GM23248 (cell line): ENCODE measurements at regions not wholly inside any gene's neighbourhood (a gene's known extent, or its start where the extent isn't known, plus 50 kb on each side); places are given as distances from the start of the nearest gene placed in this dataset.

Experiments used
- DNase-seq: peaks from one replicate; pipeline ENCODE4 v3.0.0-alpha.2; 2015
- H2AFZ ChIP-seq: fragments of 200-600 bp; sonication (generic); 2 replicates; pipeline ENCODE4 v1.6.1; 2016; ENCODE audit warnings: antibody characterized with exemption
- H3F3A ChIP-seq: fragments of 200-600 bp; sonication (generic); 2 replicates; pipeline ENCODE4 v1.6.1; 2016; ENCODE audit warnings: mild to moderate bottlenecking, antibody characterized with exemption, mixed run types; ENCODE audit not compliant: insufficient read depth
- H3K27ac ChIP-seq: fragments of 200-600 bp; sonication (generic); 2 replicates; pipeline ENCODE4 v1.5.1; 2016; ENCODE audit warnings: mild to moderate bottlenecking
- H3K27me3 ChIP-seq: fragments of 200-600 bp; sonication (generic); replicated peaks from 2 replicates; pipeline ENCODE4 v1.6.1; 2016; ENCODE audit warnings: mild to moderate bottlenecking; ENCODE audit not compliant: insufficient read depth
- H3K36me3 ChIP-seq: fragments of 200-600 bp; sonication (generic); 2 replicates; pipeline ENCODE4 v1.6.1; 2016; ENCODE audit warnings: low read depth, mild to moderate bottlenecking
- H3K4me1 ChIP-seq: fragments of 200-600 bp; sonication (generic); 2 replicates; pipeline ENCODE4 v1.6.1; 2016; ENCODE audit warnings: mild to moderate bottlenecking; ENCODE audit not compliant: insufficient read depth
- H3K4me2 ChIP-seq: fragments of 200-600 bp; sonication (generic); one replicate; pipeline ENCODE4 v1.6.1; 2016; ENCODE audit warnings: mild to moderate bottlenecking; ENCODE audit not compliant: unreplicated experiment
- H3K4me3 ChIP-seq: fragments of 200-600 bp; sonication (generic); 2 replicates; pipeline ENCODE4 v1.5.1; 2016; ENCODE audit warnings: mild to moderate bottlenecking
- H3K79me2 ChIP-seq: fragments of 200-600 bp; sonication (generic); 2 replicates; pipeline ENCODE4 v1.6.1; 2016; ENCODE audit warnings: mild to moderate bottlenecking; ENCODE audit not compliant: insufficient read depth
- H3K9ac ChIP-seq: fragments of 200-600 bp; sonication (generic); 2 replicates; pipeline ENCODE4 v1.6.1; 2016; ENCODE audit warnings: mild to moderate bottlenecking
- H3K9me2 ChIP-seq: fragments of 200-600 bp; sonication (generic); 2 replicates; pipeline ENCODE4 v1.6.1; 2016; ENCODE audit warnings: mixed run types, mild to moderate bottlenecking, moderate library complexity; ENCODE audit not compliant: insufficient read depth
- H3K9me3 ChIP-seq: fragments of 200-600 bp; sonication (generic); one replicate; pipeline ENCODE4 v1.6.1; 2017; ENCODE audit warnings: low read depth
- H4K20me1 ChIP-seq: fragments of 200-600 bp; sonication (generic); 2 replicates; pipeline ENCODE4 v1.6.0; 2016; ENCODE audit not compliant: insufficient read depth
- EZH2 ChIP-seq: fragments of 200-600 bp; sonication (generic); IDR thresholded peaks from 2 replicates; pipeline ENCODE4 v1.6.1; 2018; ENCODE audit warnings: antibody characterized with exemption, mild to moderate bottlenecking; ENCODE audit not compliant: insufficient read depth, poor library complexity, severe bottlenecking
- EZH2phosphoT487 ChIP-seq: fragments of 200-600 bp; sonication (generic); IDR thresholded peaks from 2 replicates; pipeline ENCODE4 v1.6.1; 2018; ENCODE audit warnings: antibody characterized with exemption, moderate library complexity, mild to moderate bottlenecking, low read depth; ENCODE audit not compliant: insufficient read depth
- WGBS, 2 experiments: methylation state at CpG; one replicate each; pipeline ENCODE4 v1.1.6; 2015 to 2017; ENCODE audit warnings: low lambda C conversion rate in 2 of 2, low coverage in 1 of 2; ENCODE audit errors: missing lambda C conversion rate in 2 of 2; 5-methylcytosine and 5-hydroxymethylcytosine counted together
- in situ Hi-C: fragments of 300-500 bp; cut with MboI; formaldehyde crosslinking; loops from 2 replicates; pipeline ENCODE4 v1.15.0; 2020

DNA sequence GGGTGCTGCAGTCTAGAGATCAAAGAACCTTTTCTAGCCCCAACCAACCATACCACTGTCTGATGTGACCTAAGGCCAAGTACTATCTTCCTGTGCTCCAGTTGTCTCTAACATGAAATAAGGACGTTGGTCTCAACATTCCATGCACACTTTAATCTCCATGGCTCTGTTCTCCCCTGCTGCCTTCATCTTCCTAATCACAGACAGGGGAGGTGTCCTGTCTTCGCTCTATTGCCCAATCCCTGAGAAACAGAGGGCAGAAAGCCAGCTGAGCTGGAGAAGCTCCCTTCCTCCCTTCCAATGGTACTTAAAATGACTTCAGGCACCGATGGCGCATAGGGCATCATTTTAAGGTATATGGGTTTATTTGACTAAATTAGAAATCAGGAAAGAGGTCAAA is 148.9 kb upstream of the GNAO1 start:
- Histone ChIP-seq H3K4me1 (no peaks in the 10 kb centered on the region), H3K9ac (no peak overlapping the region), H3K36me3 (no peaks in the 10 kb centered on the region), H3K9me2 (no peaks in the 10 kb centered on the region), H3K4me3 (no peak overlapping the region), H2AFZ (no peak overlapping the region), H3K27me3 (no peaks in the 10 kb centered on the region), H4K20me1 (no peaks in the 10 kb centered on the region), H3F3A (no peaks in the 10 kb centered on the region), H3K4me2 (no peak overlapping the region), H3K9me3 (no peaks in the 10 kb centered on the region), H3K27ac (no peak overlapping the region), H3K79me2 (no peaks in the 10 kb centered on the region)
- in situ Hi-C loops, result no loop called here
- TF ChIP-seq EZH2, result no peak
- TF ChIP-seq EZH2phosphoT487, result no peak
- 21 to 31% methylated on average over 4 of the region's 4 CpGs for WGBS, 2 experiments
- no peak for DNase-seq

DNA sequence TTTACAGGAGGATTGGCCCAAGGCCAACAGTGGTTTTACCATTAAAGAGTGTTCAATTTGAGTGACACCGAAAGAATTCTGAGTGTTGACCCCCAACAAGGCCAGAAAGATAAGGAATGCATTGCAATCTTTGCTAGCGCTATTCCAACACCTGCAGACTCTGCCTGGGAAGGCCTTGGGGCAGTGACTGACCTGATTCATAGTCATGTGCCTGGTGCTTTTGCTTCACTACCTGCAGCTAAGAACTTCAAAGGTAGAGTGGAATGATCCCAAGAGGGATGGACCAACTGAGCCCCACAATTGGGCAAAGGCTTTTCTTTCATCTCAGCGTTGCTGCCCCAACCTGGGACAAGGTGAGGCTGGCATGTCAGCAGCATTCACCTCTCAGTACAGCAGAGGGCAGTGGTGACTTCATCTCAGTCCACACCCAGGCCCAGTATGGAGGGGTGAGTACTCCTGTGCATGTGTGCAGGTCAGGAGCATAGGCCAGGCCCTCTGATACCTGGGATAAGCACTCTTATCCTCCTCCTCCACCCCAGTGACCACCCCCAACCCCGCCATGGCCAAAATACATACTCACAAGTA is 149.6 kb upstream of the GNAO1 start:
- H3F3A ChIP-seq, result no peaks in the 10 kb centered on the region
- 48 to 49% methylated on average over 4 of the region's 4 CpGs for WGBS, 2 experiments
- H3K79me2 ChIP-seq, result no peaks in the 10 kb centered on the region
- no peaks in the 10 kb centered on the region for H3K4me1 ChIP-seq
- in situ Hi-C loops, result no loop called here
- no peak overlapping the region for H3K27ac ChIP-seq
- no peak overlapping the region for H3K4me3 ChIP-seq
- H3K27me3 ChIP-seq, result no peaks in the 10 kb centered on the region
- TF ChIP-seq EZH2phosphoT487 (no peak), EZH2 (no peak)
- H3K9me2 ChIP-seq, result no peaks in the 10 kb centered on the region
- peak; percentile 1 for DNase-seq
- H3K36me3 ChIP-seq, result no peaks in the 10 kb centered on the region
- no peaks in the 10 kb centered on the region for H3K9me3 ChIP-seq
- H3K4me2 ChIP-seq, result no peak overlapping the region
- no peak overlapping the region for H3K9ac ChIP-seq
- H4K20me1 ChIP-seq, result no peaks in the 10 kb centered on the region
- no peak overlapping the region for H2AFZ ChIP-seq

DNA sequence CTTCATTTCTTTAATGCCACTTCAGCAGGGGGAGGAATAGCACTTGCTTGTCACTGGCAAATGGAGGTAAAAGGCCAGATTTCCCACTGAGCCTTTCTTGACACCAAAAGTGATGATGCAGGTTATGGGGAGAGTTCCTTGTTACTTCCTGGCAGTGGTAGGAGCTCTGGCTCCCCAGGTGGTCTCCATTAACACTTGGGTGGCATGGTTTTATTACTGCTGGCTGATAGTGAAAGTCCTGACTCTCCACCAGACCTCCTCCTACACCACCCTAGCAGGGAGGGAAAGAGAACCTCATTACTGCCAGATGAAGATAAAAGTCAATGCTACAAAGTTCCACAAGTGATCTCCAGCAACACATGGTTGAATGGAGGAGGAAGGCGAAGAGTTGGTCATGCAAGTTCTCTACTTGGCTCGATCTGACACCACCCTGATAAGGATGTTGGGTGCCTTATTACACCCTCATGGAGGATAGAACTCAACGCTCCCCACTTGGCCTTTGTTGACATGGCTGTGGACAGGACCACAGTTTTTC is 152.7 kb upstream of the GNAO1 start:
- Histone ChIP-seq H3K9ac (no peak overlapping the region), H3K36me3 (no peaks in the 10 kb centered on the region), H3K9me2 (no peaks in the 10 kb centered on the region), H3K27me3 (no peaks in the 10 kb centered on the region), H4K20me1 (no peaks in the 10 kb centered on the region), H3K9me3 (no peaks in the 10 kb centered on the region), H3K4me1 (no peaks in the 10 kb centered on the region), H2AFZ (no peak overlapping the region), H3K79me2 (no peaks in the 10 kb centered on the region), H3K4me2 (no peak overlapping the region), H3K27ac (no peak overlapping the region), H3F3A (no peaks in the 10 kb centered on the region), H3K4me3 (no peak overlapping the region)
- DNase-seq, result no peak
- in situ Hi-C loops, result no loop called here
- no peak for TF ChIP-seq EZH2phosphoT487
- no peak for TF ChIP-seq EZH2
- WGBS, 2 experiments, result 2 to 4% methylated on average over 3 of the region's 3 CpGs

- DNase-seq, result no peak
- no peak overlapping the region for H2AFZ ChIP-seq
- no peaks in the 10 kb centered on the region for H3K9me2 ChIP-seq
- H3K4me1 ChIP-seq, result no peaks in the 10 kb centered on the region
- no peaks in the 10 kb centered on the region for H3K36me3 ChIP-seq
- no peaks in the 10 kb centered on the region for H3K9me3 ChIP-seq
- 0 out of 2 replicates have a peak, but pooled peaks cover 5% of the 10 kb centered on the region for H3K27me3 ChIP-seq
- TF ChIP-seq EZH2phosphoT487, result no peak
- TF ChIP-seq EZH2, result no peak
- H3K4me3 ChIP-seq, result no peak overlapping the region
- H3K9ac ChIP-seq, result no peak overlapping the region
- H4K20me1 ChIP-seq, result no peaks in the 10 kb centered on the region
- H3K4me2 ChIP-seq, result no peak overlapping the region
- WGBS, 2 experiments, result 11 to 36% methylated on average over 1 of the region's 1 CpG
- H3F3A ChIP-seq, result no peaks in the 10 kb centered on the region
- H3K79me2 ChIP-seq, result no peaks in the 10 kb centered on the region
- in situ Hi-C loops, result no loop called here
- no peak overlapping the region for H3K27ac ChIP-seq
Measured at GRCh38 chr16:56032072-56032471, 156.9 kb upstream of the CES5A start.

DNA sequence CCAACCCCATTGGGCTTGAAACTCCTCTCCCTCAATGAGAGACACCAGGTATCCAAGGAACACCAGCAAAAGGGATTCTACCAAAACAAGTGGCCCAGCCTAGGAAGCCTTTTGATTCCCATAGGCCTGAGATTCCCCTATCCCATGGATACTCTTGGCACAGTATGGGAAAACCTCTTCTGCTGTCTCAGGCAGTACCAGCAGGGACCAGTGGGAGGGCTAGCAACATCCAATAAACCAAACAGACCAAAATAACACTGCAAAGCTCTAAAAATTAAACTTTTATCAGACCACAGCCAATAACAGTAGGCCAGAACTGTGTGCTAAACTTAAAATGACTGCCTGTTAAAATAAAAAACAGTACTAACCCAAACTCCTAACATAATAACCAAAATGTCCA is 153.9 kb upstream of the CES5A start:
- TF ChIP-seq EZH2 (no peak), EZH2phosphoT487 (no peak)
- no peaks in the 10 kb centered on the region for H3K9me3 ChIP-seq
- H3K4me1 ChIP-seq, result no peaks in the 10 kb centered on the region
- no peaks in the 10 kb centered on the region for H3K79me2 ChIP-seq
- no peaks in the 10 kb centered on the region for H3K9me2 ChIP-seq
- H3F3A ChIP-seq, result no peaks in the 10 kb centered on the region
- H3K9ac ChIP-seq, result no peak overlapping the region
- H3K27me3 ChIP-seq, result 0 out of 2 replicates have a peak, but pooled peaks cover 5% of the 10 kb centered on the region
- H3K27ac ChIP-seq, result no peak overlapping the region
- no peaks in the 10 kb centered on the region for H3K36me3 ChIP-seq
- H3K4me3 ChIP-seq, result no peak overlapping the region
- DNase-seq, result no peak
- no peak overlapping the region for H2AFZ ChIP-seq
- H3K4me2 ChIP-seq, result no peak overlapping the region
- H4K20me1 ChIP-seq, result no peaks in the 10 kb centered on the region
- in situ Hi-C loops, result no loop called here
